Natural killer cell (primary cell): ENCODE measurements at regions not wholly inside any gene's neighbourhood (a gene's known extent, or its start where the extent isn't known, plus 50 kb on each side); places are given as distances from the start of the nearest gene placed in this dataset.

Source experiments
- ATAC-seq, 3 donors: fragments of 150-1000 bp in 2 of 3; fragments of 200-7000 bp in 1 of 3; cut with Tn5 transposase; 1 replicate in 1 of 3; 2 replicates in 2 of 3; pipeline ENCODE4 v1.10.0; 2021; ENCODE audit warnings: mild to moderate bottlenecking in 2 of 3, moderate library complexity in 2 of 3
- DNase-seq, 2 donors: peaks; one replicate each; pipeline versions ENCODE4 v3.0.0 to v3.0.0-alpha.2; 2013 to 2021; ENCODE audit warnings: mixed read lengths in 1 of 2
- H3K27ac ChIP-seq: one replicate; pipeline ENCODE4 v1.5.1; 2013; ENCODE audit warnings: mild to moderate bottlenecking, low read length
- H3K27me3 ChIP-seq: one replicate; pipeline ENCODE4 v1.6.1; 2013; ENCODE audit warnings: low read length; ENCODE audit not compliant: control insufficient read depth, insufficient read depth
- H3K36me3 ChIP-seq: one replicate; pipeline ENCODE4 v1.6.1; 2013; ENCODE audit warnings: low read length; ENCODE audit not compliant: control insufficient read depth, insufficient read depth
- H3K4me1 ChIP-seq: one replicate; pipeline ENCODE4 v1.6.1; 2013; ENCODE audit warnings: low read length; ENCODE audit not compliant: control insufficient read depth, insufficient read depth
- H3K4me3 ChIP-seq: one replicate; pipeline ENCODE4 v1.5.1; 2013; ENCODE audit warnings: low read length
- H3K9me3 ChIP-seq: one replicate; pipeline ENCODE4 v1.6.1; 2013; ENCODE audit warnings: low read length; ENCODE audit not compliant: control insufficient read depth, insufficient read depth
- H3K27ac Mint-ChIP-seq, 2 donors: one replicate each; pipeline ENCODE4 v1.8.0; 2022; ENCODE audit warnings: mild to moderate bottlenecking in 2 of 2, mixed read lengths in 2 of 2, moderate library complexity in 1 of 2
- H3K27me3 Mint-ChIP-seq, 2 donors: one replicate each; pipeline ENCODE4 v1.8.0; 2022; ENCODE audit warnings: low read depth in 2 of 2, mixed read lengths in 2 of 2
- H3K36me3 Mint-ChIP-seq: one replicate; pipeline ENCODE4 v1.8.0; 2022; ENCODE audit warnings: mixed read lengths
- H3K4me1 Mint-ChIP-seq, 2 donors: one replicate each; pipeline ENCODE4 v1.8.0; 2022; ENCODE audit warnings: mixed read lengths in 2 of 2
- H3K4me3 Mint-ChIP-seq: one replicate; pipeline ENCODE4 v1.8.0; 2022; ENCODE audit warnings: mild to moderate bottlenecking, moderate library complexity, mixed read lengths
- H3K9me3 Mint-ChIP-seq, 2 donors: one replicate each; pipeline ENCODE4 v1.8.0; 2022; ENCODE audit warnings: mixed read lengths in 2 of 2
- CTCF ChIP-seq: fragments of 200-600 bp; IDR thresholded peaks from one replicate; pipeline ENCODE4 v1.8.0; 2022; ENCODE audit warnings: antibody characterized with exemption
- WGBS: methylation state at CpG from one replicate; pipeline ENCODE4 v1.1.7; 2013; ENCODE audit warnings: missing lambda C conversion rate; ENCODE audit not compliant: insufficient coverage; 5-methylcytosine and 5-hydroxymethylcytosine counted together
- intact Hi-C: fragments of 100-400 bp; cut with micrococcal nuclease; formaldehyde crosslinking; loops from one replicate; pipeline ENCODE4 v1.14.2; 2022

GRCh38 chr6:90435207-90435899 is 138.7 kb upstream of the BACH2 start:
- Histone ChIP-seq H3K27me3 (no peaks in the 10 kb centered on the region), H3K4me3 (no peak overlapping the region), H3K4me1 (no peaks in the 10 kb centered on the region), H3K36me3 (no peaks in the 10 kb centered on the region), H3K27ac (no peak overlapping the region), H3K9me3 (no peaks in the 10 kb centered on the region)
- DNase-seq (no peak), ATAC-seq (no peak)
- H3K4me3 Mint-ChIP-seq, result no peak overlapping the region
- TF ChIP-seq CTCF, result no peak
- H3K27ac Mint-ChIP-seq, result no peak overlapping the region
- H3K27me3 Mint-ChIP-seq, result peaks cover 0 to 5% of the 10 kb centered on the region in 2 donors
- H3K36me3 Mint-ChIP-seq, result peaks cover 3% of the 10 kb centered on the region
- intact Hi-C loops, result no loop called here
- no peaks in the 10 kb centered on the region for H3K4me1 Mint-ChIP-seq
- H3K9me3 Mint-ChIP-seq, result peaks cover 2% of the 10 kb centered on the region in 2 donors
- WGBS, result 86% methylated on average over 3 of the region's 3 CpGs

GRCh38 chr6:90434094-90434493 is 137.5 kb upstream of the BACH2 start:
- TF ChIP-seq CTCF, result no peak
- H3K9me3 Mint-ChIP-seq, result peaks cover 7 to 8% of the 10 kb centered on the region in 2 donors
- no peak overlapping the region for H3K27ac ChIP-seq
- peaks cover 15% of the 10 kb centered on the region for H3K36me3 Mint-ChIP-seq
- H3K4me1 Mint-ChIP-seq, result no peaks in the 10 kb centered on the region
- no peak overlapping the region for H3K4me3 ChIP-seq
- H3K27me3 Mint-ChIP-seq, result peaks cover 0 to 3% of the 10 kb centered on the region in 2 donors
- 100% methylated on average over 1 of the region's 1 CpG for WGBS
- DNase-seq (no peak), ATAC-seq (no peak)
- no peaks in the 10 kb centered on the region for H3K4me1 ChIP-seq
- H3K27ac Mint-ChIP-seq, result no peak overlapping the region
- no peaks in the 10 kb centered on the region for H3K36me3 ChIP-seq
- no peaks in the 10 kb centered on the region for H3K9me3 ChIP-seq
- intact Hi-C loops, result loop anchor here (1.0 kb wide), 1 partner anchor 494 kb away; no protein-coding TSS in a partner anchor
- H3K27me3 ChIP-seq, result no peaks in the 10 kb centered on the region
- no peak overlapping the region for H3K4me3 Mint-ChIP-seq

GRCh38 chr6:90432937-90433336 is 136.3 kb upstream of the BACH2 start:
- Histone ChIP-seq H3K4me1 (no peaks in the 10 kb centered on the region), H3K27ac (no peak overlapping the region), H3K4me3 (no peak overlapping the region), H3K27me3 (no peaks in the 10 kb centered on the region), H3K9me3 (no peaks in the 10 kb centered on the region), H3K36me3 (no peaks in the 10 kb centered on the region)
- intact Hi-C loops, result no loop called here
- Mint-ChIP-seq H3K27me3 (peaks cover 0 to 3% of the 10 kb centered on the region in 2 donors), H3K4me3 (no peak overlapping the region), H3K4me1 (no peaks in the 10 kb centered on the region), H3K9me3 (peaks cover 7 to 8% of the 10 kb centered on the region in 2 donors), H3K36me3 (peaks cover 15% of the 10 kb centered on the region), H3K27ac (no peak overlapping the region)
- DNase-seq (no peak), ATAC-seq (no peak)
- no peak for TF ChIP-seq CTCF
